Esophagus muscularis mucosa (tissue), 4 donors: ENCODE measurements at regions not wholly inside any gene's neighbourhood (a gene's known extent, or its start where the extent isn't known, plus 50 kb on each side); places are given as distances from the start of the nearest gene placed in this dataset.

ENCODE experiments used
- EP300 ChIP-seq: sonication (generic); formaldehyde crosslinking; IDR thresholded peaks from one replicate; pipeline ENCODE4 v1.6.1; 2017; ENCODE audit warnings: antibody characterized with exemption
- POLR2A ChIP-seq: fragments of 450-650 bp; IDR thresholded peaks from one replicate; pipeline ENCODE4 v1.6.1; 2017; ENCODE audit warnings: antibody characterized with exemption, moderate library complexity, mild to moderate bottlenecking, low read depth
- POLR2AphosphoS5 ChIP-seq, 2 donors: sonication (generic); formaldehyde crosslinking; IDR thresholded peaks; one replicate each; pipeline ENCODE4 v1.6.1; 2017; ENCODE audit warnings: antibody characterized with exemption in 2 of 2
- TF ChIP-seq, protein P1 (sequence below), 3 experiments: fragments of 200-600 bp in 2 of 3; fragments of 450-650 bp in 1 of 3; sonication (generic) in 2 of 3; IDR thresholded peaks; one replicate each; pipeline ENCODE4 v1.5.1; 2017 to 2019; ENCODE audit warnings: antibody characterized with exemption in 3 of 3, mild to moderate bottlenecking in 2 of 3, moderate library complexity in 1 of 3

DNA sequence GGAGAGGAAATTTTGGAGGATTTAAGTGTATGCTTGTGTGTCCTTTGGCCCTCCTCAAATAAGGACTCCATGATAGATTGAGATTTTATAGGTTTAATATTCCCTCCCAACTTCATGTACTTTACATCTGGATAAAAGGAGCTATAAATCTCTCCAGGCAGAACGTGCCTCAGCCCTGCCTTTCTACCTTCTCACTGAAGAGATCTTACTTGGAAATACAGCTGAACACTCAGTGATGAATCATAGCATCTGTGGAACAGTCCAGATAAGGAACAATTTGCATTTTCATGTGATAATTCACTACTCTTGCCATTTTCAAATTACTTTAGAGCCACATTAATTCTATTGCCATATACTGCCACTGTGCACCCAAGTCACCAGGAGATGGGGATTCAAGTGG lies 364.6 kb upstream of the PODXL start:
- TF ChIP-seq POLR2AphosphoS5 (IDR thresholded peaks at IDR 0.05) = no peak
- TF ChIP-seq, protein P1, sequence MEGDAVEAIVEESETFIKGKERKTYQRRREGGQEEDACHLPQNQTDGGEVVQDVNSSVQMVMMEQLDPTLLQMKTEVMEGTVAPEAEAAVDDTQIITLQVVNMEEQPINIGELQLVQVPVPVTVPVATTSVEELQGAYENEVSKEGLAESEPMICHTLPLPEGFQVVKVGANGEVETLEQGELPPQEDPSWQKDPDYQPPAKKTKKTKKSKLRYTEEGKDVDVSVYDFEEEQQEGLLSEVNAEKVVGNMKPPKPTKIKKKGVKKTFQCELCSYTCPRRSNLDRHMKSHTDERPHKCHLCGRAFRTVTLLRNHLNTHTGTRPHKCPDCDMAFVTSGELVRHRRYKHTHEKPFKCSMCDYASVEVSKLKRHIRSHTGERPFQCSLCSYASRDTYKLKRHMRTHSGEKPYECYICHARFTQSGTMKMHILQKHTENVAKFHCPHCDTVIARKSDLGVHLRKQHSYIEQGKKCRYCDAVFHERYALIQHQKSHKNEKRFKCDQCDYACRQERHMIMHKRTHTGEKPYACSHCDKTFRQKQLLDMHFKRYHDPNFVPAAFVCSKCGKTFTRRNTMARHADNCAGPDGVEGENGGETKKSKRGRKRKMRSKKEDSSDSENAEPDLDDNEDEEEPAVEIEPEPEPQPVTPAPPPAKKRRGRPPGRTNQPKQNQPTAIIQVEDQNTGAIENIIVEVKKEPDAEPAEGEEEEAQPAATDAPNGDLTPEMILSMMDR (IDR thresholded peaks at IDR 0.05) = no peak
- no peak for TF ChIP-seq POLR2A
- no peak for TF ChIP-seq EP300
